BE2C (cell line): ENCODE measurements at regions not wholly inside any gene's neighbourhood (a gene's known extent, or its start where the extent isn't known, plus 50 kb on each side); places are given as distances from the start of the nearest gene placed in this dataset.
"Not testable (repeated sequence)": the region's sequence is repeated elsewhere in the genome, so short reads cannot be mapped to it uniquely, and the experiment has no call there.

Experiments
- DNase-seq: peaks from one replicate; pipeline ENCODE4 v3.0.0-alpha.2; 2020
- H3K27me3 ChIP-seq: fragments of 250-450 bp; sonication (Bioruptor Pico); 2 replicates; pipeline ENCODE4 v1.5.1; 2020; ENCODE audit warnings: mild to moderate bottlenecking
- H3K36me3 ChIP-seq: fragments of 250-450 bp; sonication (Bioruptor Pico); 2 replicates; pipeline ENCODE4 v1.5.1; 2020; ENCODE audit warnings: mild to moderate bottlenecking
- H3K4me1 ChIP-seq: fragments of 250-450 bp; sonication (Bioruptor Pico); 2 replicates; pipeline ENCODE4 v1.5.1; 2020
- H3K4me3 ChIP-seq: 2 replicates; pipeline ENCODE4 v1.5.1; 2011; ENCODE audit warnings: low read depth, low read length
- H3K9me3 ChIP-seq: fragments of 250-450 bp; sonication (Bioruptor Pico); 2 replicates; pipeline ENCODE4 v1.5.1; 2020
- TF ChIP-seq, protein P1 (sequence below): IDR thresholded peaks from 2 replicates; pipeline ENCODE4 v1.5.1; 2012; ENCODE audit warnings: mild to moderate bottlenecking, low read depth, low read length

DNA sequence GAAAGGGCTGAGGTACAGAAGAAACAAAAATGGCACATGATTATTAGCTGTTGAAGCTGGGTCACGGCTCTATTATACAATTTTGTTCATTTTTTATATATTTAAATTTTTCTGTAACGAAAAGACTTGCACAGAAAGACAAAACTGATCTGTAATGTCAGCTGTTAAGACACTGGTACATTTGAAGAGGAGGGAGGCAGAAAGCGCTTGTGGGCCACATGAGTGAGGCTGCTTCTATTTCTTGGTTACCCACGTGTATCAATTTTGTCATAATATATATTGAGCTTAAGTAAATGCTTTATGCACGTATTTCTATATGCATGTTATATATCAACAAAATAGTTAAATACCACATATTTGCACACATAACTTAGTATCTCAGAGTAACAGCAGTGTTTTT lies 151.8 kb upstream of the KCNJ18 start:
- Histone ChIP-seq H3K9me3 (no peaks in the 10 kb centered on the region), H3K36me3 (no peaks in the 10 kb centered on the region), H3K4me3 (no peak overlapping the region), H3K27me3 (no peaks in the 10 kb centered on the region), H3K4me1 (no peaks in the 10 kb centered on the region)
- TF ChIP-seq, protein P1, sequence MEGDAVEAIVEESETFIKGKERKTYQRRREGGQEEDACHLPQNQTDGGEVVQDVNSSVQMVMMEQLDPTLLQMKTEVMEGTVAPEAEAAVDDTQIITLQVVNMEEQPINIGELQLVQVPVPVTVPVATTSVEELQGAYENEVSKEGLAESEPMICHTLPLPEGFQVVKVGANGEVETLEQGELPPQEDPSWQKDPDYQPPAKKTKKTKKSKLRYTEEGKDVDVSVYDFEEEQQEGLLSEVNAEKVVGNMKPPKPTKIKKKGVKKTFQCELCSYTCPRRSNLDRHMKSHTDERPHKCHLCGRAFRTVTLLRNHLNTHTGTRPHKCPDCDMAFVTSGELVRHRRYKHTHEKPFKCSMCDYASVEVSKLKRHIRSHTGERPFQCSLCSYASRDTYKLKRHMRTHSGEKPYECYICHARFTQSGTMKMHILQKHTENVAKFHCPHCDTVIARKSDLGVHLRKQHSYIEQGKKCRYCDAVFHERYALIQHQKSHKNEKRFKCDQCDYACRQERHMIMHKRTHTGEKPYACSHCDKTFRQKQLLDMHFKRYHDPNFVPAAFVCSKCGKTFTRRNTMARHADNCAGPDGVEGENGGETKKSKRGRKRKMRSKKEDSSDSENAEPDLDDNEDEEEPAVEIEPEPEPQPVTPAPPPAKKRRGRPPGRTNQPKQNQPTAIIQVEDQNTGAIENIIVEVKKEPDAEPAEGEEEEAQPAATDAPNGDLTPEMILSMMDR = no peak
- no peak for DNase-seq

DNA sequence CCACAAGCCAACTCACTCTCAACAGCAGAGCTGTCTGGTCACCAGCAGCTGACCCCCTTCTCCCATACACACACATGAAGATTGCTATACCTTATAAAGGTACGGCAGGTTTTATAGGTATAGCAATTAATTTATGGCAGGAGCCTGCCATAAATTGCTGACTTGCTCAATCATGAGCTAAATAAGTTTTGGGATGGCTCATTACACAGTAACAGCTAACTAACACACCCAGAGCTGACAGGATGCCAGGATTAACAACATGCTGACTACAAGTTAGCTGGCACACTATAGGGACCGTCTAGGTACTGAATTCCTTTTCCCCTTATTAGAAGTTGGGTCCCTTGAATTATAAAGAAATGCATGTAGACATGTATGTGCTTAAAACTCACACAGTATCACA lies 150.3 kb upstream of the KCNJ18 start:
- no peaks in the 10 kb centered on the region for H3K9me3 ChIP-seq
- H3K4me1 ChIP-seq = no peaks in the 10 kb centered on the region
- H3K4me3 ChIP-seq = no peak overlapping the region
- H3K27me3 ChIP-seq = no peaks in the 10 kb centered on the region
- no peak for DNase-seq
- no peaks in the 10 kb centered on the region for H3K36me3 ChIP-seq
- TF ChIP-seq, protein P1 = no peak

DNA sequence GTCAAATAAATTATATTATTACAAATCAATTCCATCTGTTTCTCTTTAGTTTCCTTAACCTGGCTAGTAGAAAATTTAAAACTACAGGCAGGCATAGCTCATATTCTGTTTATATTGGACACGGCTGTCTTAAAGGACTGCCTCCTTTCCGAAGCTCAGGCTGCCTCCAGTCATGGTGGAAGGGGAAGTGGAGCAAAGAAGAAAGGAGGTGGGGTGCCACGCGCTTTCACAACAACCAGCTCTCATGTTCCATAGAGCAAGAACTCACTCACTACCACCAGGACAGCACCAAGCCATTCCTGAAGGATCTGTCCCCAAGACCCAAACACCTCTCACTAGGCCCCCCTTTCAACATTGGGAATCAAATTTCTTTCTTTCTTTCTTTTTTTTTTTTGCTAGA lies 149.3 kb upstream of the KCNJ18 start:
- Histone ChIP-seq H3K9me3 (no peaks in the 10 kb centered on the region), H3K27me3 (no peaks in the 10 kb centered on the region), H3K4me3 (no peak overlapping the region), H3K36me3 (no peaks in the 10 kb centered on the region), H3K4me1 (no peaks in the 10 kb centered on the region)
- DNase-seq = no peak
- TF ChIP-seq, protein P1 = no peak

DNA sequence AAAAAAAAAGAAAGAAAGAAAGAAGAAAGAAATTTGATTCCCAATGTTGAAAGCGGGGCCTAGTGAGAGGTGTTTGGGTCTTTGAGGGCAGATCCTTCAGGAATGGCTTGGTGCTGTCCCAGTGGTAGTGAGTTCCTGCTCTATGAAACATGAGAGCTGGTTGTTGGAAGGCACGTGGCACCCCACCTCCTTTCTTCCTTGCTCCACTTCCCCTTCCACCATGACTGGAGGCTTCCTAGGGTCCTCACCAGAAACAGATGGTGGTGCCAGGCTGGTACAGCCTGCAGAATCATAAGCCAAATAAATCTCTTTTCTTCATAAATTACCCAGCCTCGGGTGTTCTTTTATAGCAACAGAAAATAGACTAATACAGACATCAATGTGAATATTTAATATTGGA lies 147.3 kb upstream of the KCNJ18 start:
- TF ChIP-seq, protein P1 = no peak

DNA sequence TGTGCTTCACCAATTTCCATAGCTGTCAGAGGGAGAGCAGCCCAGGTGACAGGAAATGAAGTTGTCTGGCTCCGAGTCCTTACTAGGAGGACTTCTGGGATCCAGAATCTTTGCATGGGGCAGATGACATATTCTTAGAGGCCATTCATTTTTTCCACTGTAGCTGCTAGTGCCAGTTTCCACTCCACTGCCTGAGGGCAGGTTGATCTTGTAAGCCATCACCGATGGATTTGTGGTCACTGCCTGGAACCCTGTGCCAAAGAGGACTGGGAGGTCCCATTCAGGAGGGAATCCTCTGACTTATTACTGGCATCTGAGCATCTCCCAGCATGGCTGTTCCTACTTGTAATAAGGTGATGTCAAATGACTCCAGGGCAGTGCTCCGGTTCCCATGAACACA lies 144.1 kb upstream of the KCNJ18 start:
- DNase-seq = no peak
- TF ChIP-seq, protein P1 = no peak
- Histone ChIP-seq H3K4me1 (no peaks in the 10 kb centered on the region), H3K36me3 (no peaks in the 10 kb centered on the region), H3K27me3 (0 out of 2 replicates have a peak, but pooled peaks cover 4% of the 10 kb centered on the region), H3K4me3 (no peak overlapping the region), H3K9me3 (no peaks in the 10 kb centered on the region)

More for the DNA sequence above, 147.3 kb upstream of the KCNJ18 start:
- DNase-seq = no peak
- H3K27me3 ChIP-seq = no peaks in the 10 kb centered on the region
- H3K9me3 ChIP-seq = no peaks in the 10 kb centered on the region
- no peaks in the 10 kb centered on the region for H3K36me3 ChIP-seq
- no peaks in the 10 kb centered on the region for H3K4me1 ChIP-seq
- no peak overlapping the region for H3K4me3 ChIP-seq

DNA sequence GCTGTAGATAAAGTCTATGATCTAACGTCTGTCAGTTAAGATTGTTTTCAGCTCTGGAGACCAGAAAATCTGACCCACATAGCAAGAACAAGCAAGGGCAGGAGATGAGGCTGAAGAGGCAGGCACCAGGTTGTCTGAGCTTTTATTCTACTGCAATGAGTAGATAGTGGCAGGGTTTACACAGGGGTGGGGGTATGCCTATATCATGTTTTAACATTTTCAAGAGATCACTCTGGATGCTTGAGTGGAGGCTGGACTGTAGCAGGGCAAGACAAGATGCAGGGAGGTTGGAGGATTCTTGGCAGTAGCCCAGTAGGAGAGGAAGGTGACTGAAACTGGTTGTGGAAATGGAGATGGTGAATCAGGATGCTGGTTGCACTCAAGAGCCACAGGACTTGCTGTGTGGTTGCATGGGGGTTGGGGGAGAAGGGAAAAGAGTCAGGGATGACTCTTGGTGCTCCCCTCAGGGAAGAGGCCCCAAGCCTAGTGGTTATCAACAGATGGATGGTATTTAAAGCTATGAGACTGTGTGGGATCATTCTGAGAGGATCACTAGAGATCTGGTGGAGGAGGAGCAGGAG lies 143.1 kb upstream of the KCNJ18 start:
- TF ChIP-seq, protein P1 = no peak
- H3K4me3 ChIP-seq = no peak overlapping the region
- H3K36me3 ChIP-seq = no peaks in the 10 kb centered on the region
- no peaks in the 10 kb centered on the region for H3K9me3 ChIP-seq
- no peak for DNase-seq
- H3K4me1 ChIP-seq = no peaks in the 10 kb centered on the region
- H3K27me3 ChIP-seq = 0 out of 2 replicates have a peak, but pooled peaks cover 4% of the 10 kb centered on the region

DNA sequence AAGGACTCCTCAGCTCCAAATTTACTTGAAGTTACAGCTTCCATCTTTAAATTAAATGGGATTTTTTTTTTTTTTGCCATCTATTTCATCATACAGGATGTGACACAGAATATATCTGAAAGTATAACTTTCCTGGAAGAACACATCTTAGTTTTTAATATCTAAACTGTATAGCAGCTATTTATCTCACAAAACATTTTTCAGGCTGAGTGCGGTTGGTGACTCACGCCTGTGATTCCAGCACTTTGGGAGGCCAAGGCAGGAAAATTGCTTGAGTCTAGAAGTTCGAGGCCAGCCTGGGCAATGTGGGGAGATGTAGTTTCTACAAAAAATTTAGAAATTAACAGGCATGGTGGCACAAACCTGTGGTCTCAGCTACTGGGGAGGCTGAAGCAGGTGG lies 142.3 kb upstream of the KCNJ18 start:
- H3K4me3 ChIP-seq, H3K9me3 ChIP-seq, H3K27me3 ChIP-seq, DNase-seq, H3K36me3 ChIP-seq, H3K4me1 ChIP-seq: not testable (repeated sequence)
